HCT116 (cell line): ENCODE measurements at regions not wholly inside any gene's neighbourhood (a gene's known extent, or its start where the extent isn't known, plus 50 kb on each side); places are given as distances from the start of the nearest gene placed in this dataset. TPM values are rescaled to one million over a fixed set of nuclear protein-coding genes. Genes with fewer than 3 reads are reported as not detected.
"Not testable (repeated sequence)": the region's sequence is repeated elsewhere in the genome, so short reads cannot be mapped to it uniquely, and the experiment has no call there.

Source experiments
- ATAC-seq: fragments of 200-7000 bp; cut with Tn5 transposase; 2 replicates; pipeline ENCODE4 v1.9.1; 2020; ENCODE audit warnings: mild to moderate bottlenecking, moderate library complexity
- BruUV-seq: library from RNA; stranded (reverse); fragments of 400-500 nt; replicated peaks from 2 replicates; lab custom pipeline; 2021; lab: Mats Ljungman, UMichigan
- CTCF ChIA-PET: fragments of 300-600 bp; sonication (Branson Sonifier 250); formaldehyde crosslinking; loops from one replicate; lab custom pipeline; 2021; ENCODE audit warnings: antibody characterized with exemption; lab: Charles Lee
- POLR2A ChIA-PET: fragments of 300-600, 350-600 bp; sonication (Branson Sonifier 250); formaldehyde crosslinking; loops from one replicate; lab custom pipeline; 2021; ENCODE audit warnings: antibody characterized with exemption; lab: Charles Lee
- RAD21 ChIA-PET, 2 experiments: fragments of 300-600 bp; sonication (Branson Sonifier 250); formaldehyde crosslinking; loops; one replicate each; lab custom pipeline; 2023; ENCODE audit warnings: low total read pairs in 2 of 2; ENCODE audit not compliant: uncharacterized antibody in 2 of 2, unreplicated experiment in 2 of 2, low non-redundant PET in 1 of 2; lab: Charles Lee
- DNase-seq: peaks from one replicate; pipeline ENCODE4 v3.0.0-alpha.2; 2010; ENCODE audit warnings: low read depth, low spot score
- H2AFZ ChIP-seq: fragments of 200-600 bp; shearing (Covaris generic), sonication (generic); 2 replicates; pipeline ENCODE4 v1.6.1; 2017; ENCODE audit warnings: low read depth, mixed run types, mixed read lengths, antibody characterized with exemption, low read length; ENCODE audit not compliant: poor library complexity, severe bottlenecking
- H3K27ac ChIP-seq: 2 replicates; pipeline ENCODE4 v1.5.1; 2012; ENCODE audit warnings: low read depth, low read length
- H3K27me3 ChIP-seq: fragments of 200-600 bp; sonication (generic); 2 replicates; pipeline ENCODE4 v1.6.1; 2016; ENCODE audit warnings: mixed run types, low read length, mixed read lengths; ENCODE audit not compliant: insufficient read depth
- H3K36me3 ChIP-seq, 2 experiments: fragments of 200-500 bp in 1 of 2; fragments of 200-600 bp in 1 of 2; sonication (Bioruptor generic) in 1 of 2; sonication (generic) in 1 of 2; 2 replicates each; pipeline versions ENCODE4 v1.5.1 to v1.6.1; 2014 to 2016; ENCODE audit warnings: low read length in 2 of 2, inconsistent platforms in 1 of 2, mixed read lengths in 1 of 2, mixed run types in 1 of 2; ENCODE audit not compliant: insufficient read depth in 2 of 2, control insufficient read depth in 1 of 2
- H3K4me1 ChIP-seq, 2 experiments: fragments of 200-600 bp in 1 of 2; sonication (generic) in 1 of 2; 2 replicates each; pipeline versions ENCODE4 v1.5.1 to v1.6.1; 2012 to 2017; ENCODE audit warnings: low read length in 2 of 2, inconsistent platforms in 1 of 2, mild to moderate bottlenecking in 1 of 2, mixed read lengths in 1 of 2, mixed run types in 1 of 2, moderate library complexity in 1 of 2; ENCODE audit not compliant: insufficient read depth in 2 of 2, control insufficient read depth in 1 of 2
- H3K4me2 ChIP-seq: fragments of 200-600 bp; sonication (generic); 2 replicates; pipeline ENCODE4 v1.6.1; 2017; ENCODE audit warnings: mixed run types, low read length, mixed read lengths
- H3K4me3 ChIP-seq, 2 experiments: fragments of 200-600 bp in 1 of 2; sonication (generic) in 1 of 2; replicated peaks in 1 of 2; 2 replicates each; pipeline ENCODE4 v1.5.1; 2011 to 2016; ENCODE audit warnings: low read length in 2 of 2, control low read depth in 1 of 2, low read depth in 1 of 2, mild to moderate bottlenecking in 1 of 2, mixed read lengths in 1 of 2, mixed run types in 1 of 2
- H3K79me2 ChIP-seq: fragments of 200-600 bp; sonication (generic); 2 replicates; pipeline ENCODE4 v1.6.1; 2017; ENCODE audit warnings: mild to moderate bottlenecking, mixed run types, low read length, moderate library complexity, mixed read lengths; ENCODE audit not compliant: insufficient read depth
- H3K9ac ChIP-seq: fragments of 200-600 bp; sonication (generic); 2 replicates; pipeline ENCODE4 v1.6.1; 2016; ENCODE audit warnings: low read length, mixed read lengths
- H3K9me2 ChIP-seq: fragments of 200-600 bp; sonication (generic), shearing (Covaris generic); 2 replicates; pipeline ENCODE4 v1.6.1; 2017; ENCODE audit warnings: mixed run types, mild to moderate bottlenecking, moderate library complexity; ENCODE audit not compliant: insufficient read depth
- H3K9me3 ChIP-seq, 2 experiments: fragments of 200-500 bp in 1 of 2; fragments of 200-600 bp in 1 of 2; sonication (Bioruptor generic) in 1 of 2; sonication (generic) in 1 of 2; 2 replicates each; pipeline ENCODE4 v1.6.1; 2014 to 2017; ENCODE audit warnings: low read length in 2 of 2, mixed read lengths in 2 of 2, inconsistent platforms in 1 of 2, low read depth in 1 of 2, mild to moderate bottlenecking in 1 of 2, mixed run types in 1 of 2, moderate library complexity in 1 of 2; ENCODE audit not compliant: control insufficient read depth in 1 of 2, insufficient read depth in 1 of 2
- H4K20me1 ChIP-seq: fragments of 200-600 bp; sonication (generic), shearing (Covaris generic); 2 replicates; pipeline ENCODE4 v1.6.1; 2017; ENCODE audit warnings: mixed run types, mild to moderate bottlenecking, moderate library complexity; ENCODE audit not compliant: insufficient read depth
- ATF3 ChIP-seq: IDR thresholded peaks from 2 replicates; pipeline ENCODE4 v1.6.1; 2012
- ELF1 ChIP-seq: IDR thresholded peaks from 2 replicates; pipeline ENCODE4 v1.6.1; 2012; ENCODE audit warnings: low read depth, borderline replicate concordance
- EZH2phosphoT487 ChIP-seq: fragments of 200-600 bp; IDR thresholded peaks from 2 replicates; pipeline ENCODE4 v1.6.1; 2018; ENCODE audit warnings: antibody characterized with exemption, borderline replicate concordance
- JUND ChIP-seq: IDR thresholded peaks from 2 replicates; pipeline ENCODE4 v1.6.1; 2012
- MAX ChIP-seq: IDR thresholded peaks from 2 replicates; pipeline ENCODE4 v1.6.1; 2012
- POLR2A ChIP-seq: IDR thresholded peaks from 2 replicates; pipeline ENCODE4 v1.7.0; 2011; ENCODE audit warnings: borderline replicate concordance; ENCODE audit not compliant: insufficient read depth, insufficient read length; ENCODE audit errors: extremely low read depth
- RAD21 ChIP-seq: IDR thresholded peaks from 2 replicates; pipeline ENCODE4 v1.6.1; 2012; ENCODE audit warnings: low read depth, mild to moderate bottlenecking
- ZBTB33 ChIP-seq: IDR thresholded peaks from 2 replicates; pipeline ENCODE4 v1.6.1; 2011; ENCODE audit warnings: mild to moderate bottlenecking, low read length, moderate library complexity; ENCODE audit not compliant: insufficient replicate concordance; ENCODE audit errors: extremely low read depth
- intact Hi-C: fragments of 100-400 bp; cut with micrococcal nuclease; formaldehyde crosslinking; loops from 2 replicates; pipeline ENCODE4 v1.10.0; 2022
- microRNA counts: library from miRNA; unstranded; fragments of <30 nt; microRNA quantifications from one replicate; lab custom pipeline; 2015
- microRNA-seq: library from miRNA; unstranded; fragments of <30 nt; microRNA quantifications from one replicate; pipeline ENCODE4, GENCODE V29; 2016; ENCODE audit warnings: borderline number of aligned reads

GRCh38 chr11:90282551-90283071 lies 59.8 kb upstream of the CHORDC1 start:
- POLR2A ChIA-PET, H3K4me1 ChIP-seq, RAD21 ChIA-PET, ATAC-seq, H3K27ac ChIP-seq, intact Hi-C loops, H3K9ac ChIP-seq, H3K9me3 ChIP-seq, H3K4me3 ChIP-seq, CTCF ChIA-PET, H3K79me2 ChIP-seq, H3K4me2 ChIP-seq, H2AFZ ChIP-seq, H4K20me1 ChIP-seq, H3K27me3 ChIP-seq, BruUV-seq, H3K36me3 ChIP-seq, H3K9me2 ChIP-seq, DNase-seq: not testable (repeated sequence)

- Histone ChIP-seq H3K27me3 (no peaks in the 10 kb centered on the region), H4K20me1 (no peaks in the 10 kb centered on the region), H3K9ac (no peak overlapping the region), H3K9me3 (no peaks in the 10 kb centered on the region), H2AFZ (no peak overlapping the region), H3K4me2 (no peak overlapping the region), H3K79me2 (no peaks in the 10 kb centered on the region), H3K4me1 (no peaks in the 10 kb centered on the region), H3K27ac (no peak overlapping the region), H3K36me3 (no peaks in the 10 kb centered on the region), H3K4me3 (no peak overlapping the region), H3K9me2 (no peaks in the 10 kb centered on the region)
- TF ChIP-seq ATF3 (no peak), POLR2A (no peak), RAD21 (no peak), ELF1 (no peak), ZBTB33 (no peak), EZH2phosphoT487 (no peak), JUND (no peak), MAX (no peak)
- CTCF ChIA-PET = no interaction called here
- intact Hi-C loops = no loop called here
- DNase-seq = no peak
- ATAC-seq = no peak
- POLR2A ChIA-PET = no interaction called here
- no TSS peak for BruUV-seq
- RAD21 ChIA-PET = no interaction called here
These were observed 51.5 kb upstream of the CHORDC1 start for GRCh38 chr11:90274362-90274761.

MicroRNAs in the stretch of these regions (microRNA counts, 767-probe panel; counts per million panel counts)
- microRNA hsa-miR-1261 (lab: Ali Mortazavi, UCI) = not detected

Small RNA genes in the stretch of these regions (microRNA-seq; reads per million reads assigned to microRNA genes)
- gene MIR1261 (not detected), gene MIR4490 (not detected)
